VCaP (cell line): ENCODE measurements at regions not wholly inside any gene's neighbourhood (a gene's known extent, or its start where the extent isn't known, plus 50 kb on each side); places are given as distances from the start of the nearest gene placed in this dataset.

ENCODE experiments used
- H3K27ac ChIP-seq: fragments of 450-650 bp; 2 replicates; pipeline ENCODE4 v1.5.1; 2017
- TF ChIP-seq, protein P1 (sequence below): fragments of 450-650 bp; conservative IDR thresholded peaks from 2 replicates; pipeline ENCODE4 v1.5.1; 2017; ENCODE audit warnings: mild to moderate bottlenecking, moderate library complexity

DNA sequence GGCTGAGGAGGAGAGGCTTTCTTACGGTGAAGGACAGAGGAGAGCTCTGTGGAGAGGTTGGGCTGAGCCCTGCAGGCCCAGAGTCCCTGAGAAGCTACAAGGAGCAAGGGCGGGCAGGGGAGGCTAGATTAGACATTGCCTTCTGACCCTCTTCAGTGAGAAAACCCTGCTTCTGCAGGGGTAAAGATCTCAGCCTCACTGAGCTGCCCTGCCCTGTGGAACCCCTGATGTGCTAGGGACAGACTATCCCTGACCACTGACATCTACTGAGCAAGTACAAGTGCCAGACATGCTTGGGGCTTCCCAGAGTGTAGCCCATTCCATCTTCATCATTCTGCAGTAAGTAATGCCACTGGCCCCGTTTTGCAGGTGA, 111.5 kb downstream of the CYP26B1 start:
- TF ChIP-seq, protein P1, sequence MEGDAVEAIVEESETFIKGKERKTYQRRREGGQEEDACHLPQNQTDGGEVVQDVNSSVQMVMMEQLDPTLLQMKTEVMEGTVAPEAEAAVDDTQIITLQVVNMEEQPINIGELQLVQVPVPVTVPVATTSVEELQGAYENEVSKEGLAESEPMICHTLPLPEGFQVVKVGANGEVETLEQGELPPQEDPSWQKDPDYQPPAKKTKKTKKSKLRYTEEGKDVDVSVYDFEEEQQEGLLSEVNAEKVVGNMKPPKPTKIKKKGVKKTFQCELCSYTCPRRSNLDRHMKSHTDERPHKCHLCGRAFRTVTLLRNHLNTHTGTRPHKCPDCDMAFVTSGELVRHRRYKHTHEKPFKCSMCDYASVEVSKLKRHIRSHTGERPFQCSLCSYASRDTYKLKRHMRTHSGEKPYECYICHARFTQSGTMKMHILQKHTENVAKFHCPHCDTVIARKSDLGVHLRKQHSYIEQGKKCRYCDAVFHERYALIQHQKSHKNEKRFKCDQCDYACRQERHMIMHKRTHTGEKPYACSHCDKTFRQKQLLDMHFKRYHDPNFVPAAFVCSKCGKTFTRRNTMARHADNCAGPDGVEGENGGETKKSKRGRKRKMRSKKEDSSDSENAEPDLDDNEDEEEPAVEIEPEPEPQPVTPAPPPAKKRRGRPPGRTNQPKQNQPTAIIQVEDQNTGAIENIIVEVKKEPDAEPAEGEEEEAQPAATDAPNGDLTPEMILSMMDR = no peak
- no peak overlapping the region for H3K27ac ChIP-seq

DNA sequence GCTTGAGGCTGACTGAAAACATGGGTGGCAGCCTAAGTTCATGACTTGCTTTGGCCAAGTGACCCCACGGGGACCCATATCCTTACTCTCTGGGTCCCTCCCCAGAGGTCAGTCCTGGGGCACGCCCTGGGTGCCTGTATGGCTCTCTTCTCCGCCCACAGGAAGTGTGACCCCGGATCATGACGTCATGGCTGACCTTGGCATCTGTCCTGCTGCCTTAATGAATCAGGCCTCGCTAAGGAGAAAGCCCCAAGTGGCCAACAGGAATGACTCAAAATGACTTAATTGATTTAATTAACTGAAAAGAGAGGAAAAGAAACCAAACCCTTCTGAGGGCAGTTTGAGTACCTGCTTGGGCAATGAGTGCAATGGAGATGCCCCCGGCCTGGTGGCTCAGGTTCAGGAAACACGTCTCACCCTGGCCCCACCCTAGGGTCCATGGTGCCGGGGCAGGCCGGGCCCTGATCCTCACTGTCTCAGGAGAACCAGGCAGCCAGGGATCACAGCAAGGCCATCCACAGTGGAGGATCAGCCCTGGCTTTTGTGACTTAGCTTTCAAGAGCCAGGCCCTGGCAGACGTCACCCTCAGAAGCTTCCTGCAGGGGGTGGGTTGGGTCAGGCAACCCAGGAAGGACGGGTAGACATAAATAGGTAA, 112.0 kb downstream of the CYP26B1 start:
- no peak overlapping the region for H3K27ac ChIP-seq
- TF ChIP-seq, protein P1 = no peak

DNA sequence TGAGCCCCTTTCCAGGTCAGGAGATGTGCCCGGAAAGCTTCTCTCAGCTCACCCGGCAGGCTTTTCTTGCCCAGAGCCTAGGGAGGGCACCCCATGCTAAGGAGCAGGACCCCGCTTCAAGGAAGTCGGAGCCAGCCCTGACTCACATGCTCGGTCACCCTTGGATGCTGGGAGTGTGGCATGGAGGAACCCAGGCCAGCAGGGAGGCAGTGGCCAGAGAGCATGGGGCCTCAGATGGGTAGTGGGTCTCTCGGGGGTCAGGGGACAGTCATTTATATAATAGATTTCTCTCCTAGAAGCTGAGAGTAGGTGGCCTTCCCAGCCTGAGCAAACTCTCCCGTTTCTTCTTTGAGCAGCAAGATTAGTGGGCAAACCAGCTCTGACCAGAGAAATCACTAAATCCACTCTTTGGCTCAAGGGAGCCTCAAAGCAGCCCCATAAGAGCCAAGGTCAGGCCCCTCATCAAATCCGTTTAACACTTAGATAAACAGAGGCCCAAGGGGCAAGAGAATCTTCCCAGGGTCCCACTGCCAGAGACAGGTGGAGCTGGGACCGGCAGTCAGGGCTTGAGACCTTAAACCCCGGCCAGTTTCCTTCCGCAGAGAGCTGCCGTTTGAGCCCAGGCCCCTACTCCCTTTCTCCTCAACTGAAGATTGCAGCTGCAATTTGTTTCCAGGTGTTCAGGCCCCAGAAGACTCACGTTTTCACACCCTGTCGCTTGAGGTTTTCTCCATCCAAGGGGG, 113.1 kb downstream of the CYP26B1 start:
- no peak overlapping the region for H3K27ac ChIP-seq
- TF ChIP-seq, protein P1 = no peak

GRCh38 chr2:72033636-72034035, 114.0 kb downstream of the CYP26B1 start:
- H3K27ac ChIP-seq = no peak overlapping the region
- TF ChIP-seq, protein P1 = no peak

- H3K27ac ChIP-seq = no peak overlapping the region
- TF ChIP-seq, protein P1 = no peak
Measured at GRCh38 chr2:72032481-72033041, 115.1 kb downstream of the CYP26B1 start.

DNA sequence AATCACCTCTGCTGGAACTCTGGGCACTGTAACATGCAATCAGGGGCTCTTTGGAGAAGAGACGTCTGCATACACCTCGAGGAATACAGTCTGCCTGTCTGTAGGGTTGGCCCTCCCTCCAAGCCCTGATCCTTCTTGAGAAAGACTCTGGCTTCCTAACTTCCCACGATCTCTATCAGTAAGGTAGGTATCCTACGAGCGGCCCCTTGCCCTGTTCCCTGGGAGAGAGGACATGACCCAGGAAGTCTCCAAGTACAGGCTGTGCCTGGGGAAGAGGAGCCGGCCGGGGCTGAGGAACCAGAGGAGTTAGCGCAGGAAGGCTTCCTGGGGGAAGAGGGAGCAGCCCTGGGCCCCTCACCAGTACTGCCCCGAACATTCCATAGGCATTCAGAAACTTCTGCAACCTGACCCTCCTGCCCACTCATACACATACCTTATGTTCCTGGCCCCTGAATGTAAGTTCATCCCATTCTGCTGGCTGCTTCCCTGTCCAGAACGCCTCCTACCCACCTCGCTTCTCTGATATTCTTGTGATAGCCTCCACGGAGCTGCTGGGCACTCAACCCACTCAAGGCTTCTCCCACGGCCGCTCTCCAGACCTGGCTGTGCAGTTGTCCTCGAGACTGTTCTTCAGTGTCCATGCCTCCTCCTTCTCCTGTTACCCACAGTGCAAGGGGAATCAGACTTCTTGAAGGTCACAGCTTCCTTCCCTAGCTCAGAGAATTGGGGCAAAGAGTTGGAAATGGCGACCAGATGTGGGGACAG, 116.1 kb downstream of the CYP26B1 start:
- H3K27ac ChIP-seq = no peak overlapping the region
- TF ChIP-seq, protein P1 = no peak

- no peak overlapping the region for H3K27ac ChIP-seq
- TF ChIP-seq, protein P1 = no peak
Measured at GRCh38 chr2:72028996-72029395, 118.7 kb downstream of the CYP26B1 start.
